ENCODE measurements at regions not wholly inside any gene's neighbourhood (a gene's known extent, or its start where the extent isn't known, plus 50 kb on each side); places are given as distances from the start of the nearest gene placed in this dataset.

DNA sequence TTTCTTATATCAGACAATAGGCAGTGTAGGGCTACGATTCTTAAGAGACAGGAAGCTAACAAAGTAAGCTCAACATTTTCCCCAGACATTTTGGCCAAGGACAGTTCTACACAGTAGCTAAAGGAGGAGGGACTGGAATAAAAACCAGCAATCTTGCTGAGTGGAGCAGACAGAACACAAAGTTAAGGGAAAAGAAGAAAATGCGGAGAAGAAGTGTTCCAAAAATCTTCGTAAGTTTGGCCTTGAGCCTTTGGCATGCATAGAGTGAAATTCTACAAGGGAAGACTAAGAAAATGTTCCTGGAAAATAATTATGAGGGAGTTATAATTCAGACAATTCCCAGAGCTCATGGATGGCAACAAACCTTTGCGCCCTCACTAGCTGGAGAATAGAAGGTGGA lies 748.0 kb upstream of the CTNND2 start:
- TF ChIP-seq, protein P1, sequence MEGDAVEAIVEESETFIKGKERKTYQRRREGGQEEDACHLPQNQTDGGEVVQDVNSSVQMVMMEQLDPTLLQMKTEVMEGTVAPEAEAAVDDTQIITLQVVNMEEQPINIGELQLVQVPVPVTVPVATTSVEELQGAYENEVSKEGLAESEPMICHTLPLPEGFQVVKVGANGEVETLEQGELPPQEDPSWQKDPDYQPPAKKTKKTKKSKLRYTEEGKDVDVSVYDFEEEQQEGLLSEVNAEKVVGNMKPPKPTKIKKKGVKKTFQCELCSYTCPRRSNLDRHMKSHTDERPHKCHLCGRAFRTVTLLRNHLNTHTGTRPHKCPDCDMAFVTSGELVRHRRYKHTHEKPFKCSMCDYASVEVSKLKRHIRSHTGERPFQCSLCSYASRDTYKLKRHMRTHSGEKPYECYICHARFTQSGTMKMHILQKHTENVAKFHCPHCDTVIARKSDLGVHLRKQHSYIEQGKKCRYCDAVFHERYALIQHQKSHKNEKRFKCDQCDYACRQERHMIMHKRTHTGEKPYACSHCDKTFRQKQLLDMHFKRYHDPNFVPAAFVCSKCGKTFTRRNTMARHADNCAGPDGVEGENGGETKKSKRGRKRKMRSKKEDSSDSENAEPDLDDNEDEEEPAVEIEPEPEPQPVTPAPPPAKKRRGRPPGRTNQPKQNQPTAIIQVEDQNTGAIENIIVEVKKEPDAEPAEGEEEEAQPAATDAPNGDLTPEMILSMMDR (IDR thresholded peaks at IDR 0.05; ENCODE audit: low read depth, low read length, poor library complexity, severe bottlenecking) = no peak
- TF ChIP-seq EZH2phosphoT487 (IDR thresholded peaks at IDR 0.05; ENCODE audit: borderline replicate concordance, low read length) = no peak

DNA sequence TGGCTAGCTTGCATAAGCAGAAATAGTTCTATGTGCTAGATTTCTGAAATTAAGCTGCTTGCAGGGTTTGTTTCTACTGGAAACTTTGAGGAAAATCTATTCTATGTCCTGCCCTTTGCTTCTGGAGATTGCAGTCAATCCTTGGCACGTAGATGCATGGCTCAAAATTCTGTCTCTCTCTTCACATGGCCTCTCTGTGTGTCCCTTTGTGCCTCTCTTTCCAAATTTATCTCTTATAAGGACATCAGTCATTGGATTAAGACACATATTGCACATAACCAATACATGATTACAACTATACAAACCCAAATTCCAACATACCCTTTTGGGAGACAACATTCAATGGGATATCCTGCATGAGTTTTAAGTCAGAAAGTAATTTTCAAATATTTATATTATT lies 744.3 kb upstream of the CTNND2 start:
- no peaks in the 10 kb centered on the region for H3K9me3 ChIP-seq (ENCODE audit: control insufficient read depth, insufficient read depth, low read length)
- no peak for TF ChIP-seq EZH2phosphoT487 (IDR thresholded peaks at IDR 0.05; ENCODE audit: borderline replicate concordance, low read length)
- TF ChIP-seq, protein P1 (IDR thresholded peaks at IDR 0.05; ENCODE audit: low read depth, low read length, poor library complexity, severe bottlenecking) = no peak
- H3K9me2 ChIP-seq (replicated peaks; ENCODE audit: control insufficient read depth, low read length) = no peaks in the 10 kb centered on the region

More for the DNA sequence above, 748.0 kb upstream of the CTNND2 start:
- Histone ChIP-seq H3K79me2 (ENCODE audit: control insufficient read depth, low read length) (no peaks in the 10 kb centered on the region), H3K27me3 (ENCODE audit: control insufficient read depth, low read length) (no peaks in the 10 kb centered on the region), H3K9me3 (ENCODE audit: control insufficient read depth, insufficient read depth, low read length) (no peaks in the 10 kb centered on the region), H3K4me1 (ENCODE audit: control insufficient read depth, low read length) (no peaks in the 10 kb centered on the region), H4K20me1 (ENCODE audit: control insufficient read depth, insufficient read depth, low read depth, low read length) (no peaks in the 10 kb centered on the region), H3K4me3 (ENCODE audit: low read length) (no peak overlapping the region), H3K9me2 (replicated peaks; ENCODE audit: control insufficient read depth, low read length) (no peaks in the 10 kb centered on the region), H3K4me2 (ENCODE audit: low read length) (no peak overlapping the region), H3K27ac (ENCODE audit: low read depth, low read length) (no peak overlapping the region), H3F3A (ENCODE audit: control insufficient read depth, insufficient read depth) (no peaks in the 10 kb centered on the region), H3K36me3 (ENCODE audit: control insufficient read depth, low read length) (no peaks in the 10 kb centered on the region)

DNA sequence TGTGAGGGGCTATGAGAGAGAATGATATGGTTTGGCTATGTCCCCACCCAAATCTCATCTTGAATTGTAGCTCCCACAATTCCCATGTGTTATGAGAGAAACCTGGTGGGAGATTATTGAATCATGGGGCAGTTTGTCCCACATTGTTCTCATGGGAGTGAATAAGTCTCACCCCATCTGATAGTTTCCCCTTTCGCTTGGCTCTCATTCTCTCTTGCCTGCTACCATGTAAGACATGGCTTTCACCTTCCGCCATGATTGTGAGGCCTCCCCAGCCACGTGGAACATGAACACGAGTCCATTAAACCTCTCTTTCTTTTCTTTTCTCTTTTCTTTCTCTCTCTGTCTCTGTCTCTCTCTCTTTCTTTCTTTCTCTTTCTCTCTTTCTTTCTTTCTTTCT lies 743.4 kb upstream of the CTNND2 start:
- no peaks in the 10 kb centered on the region for H3F3A ChIP-seq (ENCODE audit: control insufficient read depth, insufficient read depth)
- TF ChIP-seq EZH2phosphoT487 (IDR thresholded peaks at IDR 0.05; ENCODE audit: borderline replicate concordance, low read length) = no peak
- TF ChIP-seq, protein P1 (IDR thresholded peaks at IDR 0.05; ENCODE audit: low read depth, low read length, poor library complexity, severe bottlenecking) = no peak

More for the DNA sequence above, 744.3 kb upstream of the CTNND2 start:
- Histone ChIP-seq H3K4me3 (ENCODE audit: low read length) (no peak overlapping the region), H3K36me3 (ENCODE audit: control insufficient read depth, low read length) (no peaks in the 10 kb centered on the region), H3K4me2 (ENCODE audit: low read length) (no peak overlapping the region), H3F3A (ENCODE audit: control insufficient read depth, insufficient read depth) (no peaks in the 10 kb centered on the region), H3K27ac (ENCODE audit: low read depth, low read length) (no peak overlapping the region), H3K79me2 (ENCODE audit: control insufficient read depth, low read length) (no peaks in the 10 kb centered on the region), H3K27me3 (ENCODE audit: control insufficient read depth, low read length) (no peaks in the 10 kb centered on the region), H4K20me1 (ENCODE audit: control insufficient read depth, insufficient read depth, low read depth, low read length) (no peaks in the 10 kb centered on the region), H3K4me1 (ENCODE audit: control insufficient read depth, low read length) (peaks cover 13% of the 10 kb centered on the region)

More for the DNA sequence above, 743.4 kb upstream of the CTNND2 start:
- H3K4me3 ChIP-seq (ENCODE audit: low read length) = no peak overlapping the region
- H3K4me2 ChIP-seq (ENCODE audit: low read length) = no peak overlapping the region
- no peaks in the 10 kb centered on the region for H3K27me3 ChIP-seq (ENCODE audit: control insufficient read depth, low read length)
- H3K27ac ChIP-seq (ENCODE audit: low read depth, low read length) = no peak overlapping the region
- H4K20me1 ChIP-seq (ENCODE audit: control insufficient read depth, insufficient read depth, low read depth, low read length) = no peaks in the 10 kb centered on the region
- no peaks in the 10 kb centered on the region for H3K79me2 ChIP-seq (ENCODE audit: control insufficient read depth, low read length)
- no peaks in the 10 kb centered on the region for H3K9me2 ChIP-seq (replicated peaks; ENCODE audit: control insufficient read depth, low read length)
- H3K36me3 ChIP-seq (ENCODE audit: control insufficient read depth, low read length) = no peaks in the 10 kb centered on the region
- peaks cover 13% of the 10 kb centered on the region for H3K4me1 ChIP-seq (ENCODE audit: control insufficient read depth, low read length)
- H3K9me3 ChIP-seq (ENCODE audit: control insufficient read depth, insufficient read depth, low read length) = no peaks in the 10 kb centered on the region

Data from DOHH2 (cell line).